Stimulated activated CD4-positive, alpha-beta T cell treated with anti-CD3 and anti-CD28 coated beads, Interleukin-1b, Interleukin-23, amount 100 ng/mL, for 24 hours (primary cell): ENCODE measurements at regions not wholly inside any gene's neighbourhood (a gene's known extent, or its start where the extent isn't known, plus 50 kb on each side); places are given as distances from the start of the nearest gene placed in this dataset.
"Not testable (repeated sequence)": the region's sequence is repeated elsewhere in the genome, so short reads cannot be mapped to it uniquely, and the experiment has no call there.

Source experiments
- DNase-seq, 4 experiments: peaks; one replicate each; pipeline ENCODE4 v3.0.0-alpha.2; 2020; ENCODE audit warnings: low read depth in 4 of 4, low spot score in 1 of 4

DNA sequence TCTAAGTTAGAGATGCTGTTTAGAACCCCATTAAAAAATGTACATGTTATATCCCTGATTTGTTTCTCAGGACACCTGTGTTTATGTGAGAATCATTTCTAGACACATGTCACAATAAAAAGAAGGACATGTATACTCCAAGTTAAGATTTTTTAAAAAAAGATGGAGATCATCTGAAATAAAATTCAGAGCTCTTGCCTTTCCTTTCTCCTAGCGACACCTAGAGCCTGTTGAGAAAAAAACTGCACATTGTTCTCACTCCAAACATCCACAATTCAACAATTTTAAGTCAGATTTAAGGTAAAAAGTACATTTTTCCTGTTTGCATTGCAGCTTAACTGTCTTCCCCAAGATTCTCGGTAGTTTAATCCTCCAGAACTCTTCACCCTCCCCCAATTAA is 171.8 kb downstream of the ATP6V0E2 start:
- DNase-seq = not testable (repeated sequence)

GRCh38 chr7:150046290-150047194 is 172.8 kb downstream of the ATP6V0E2 start:
- DNase-seq = not testable (repeated sequence)

- not testable (repeated sequence) for DNase-seq
These were observed 173.6 kb downstream of the ATP6V0E2 start for GRCh38 chr7:150047329-150047728.

DNA sequence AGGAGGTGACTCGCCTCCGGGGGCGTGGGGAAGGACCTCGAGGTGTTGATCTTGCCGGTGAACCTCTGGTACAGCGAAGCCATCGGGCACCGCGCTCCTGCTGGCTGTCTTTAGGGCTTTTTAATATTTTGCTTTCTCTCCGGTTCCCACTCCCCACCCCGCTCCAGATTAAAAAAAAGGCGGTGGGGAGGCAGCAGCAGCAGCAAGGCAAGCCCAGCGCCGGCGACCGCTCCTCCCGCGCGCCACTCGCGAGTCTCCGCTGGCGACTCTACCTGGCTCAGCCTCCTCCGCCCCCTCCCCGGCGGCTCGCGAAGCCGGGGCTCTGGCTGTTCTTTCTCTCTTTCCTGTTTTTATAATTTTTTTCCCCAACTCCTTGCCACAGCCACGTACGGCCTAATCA is 174.0 kb downstream of the ATP6V0E2 start:
- not testable (repeated sequence) for DNase-seq

DNA sequence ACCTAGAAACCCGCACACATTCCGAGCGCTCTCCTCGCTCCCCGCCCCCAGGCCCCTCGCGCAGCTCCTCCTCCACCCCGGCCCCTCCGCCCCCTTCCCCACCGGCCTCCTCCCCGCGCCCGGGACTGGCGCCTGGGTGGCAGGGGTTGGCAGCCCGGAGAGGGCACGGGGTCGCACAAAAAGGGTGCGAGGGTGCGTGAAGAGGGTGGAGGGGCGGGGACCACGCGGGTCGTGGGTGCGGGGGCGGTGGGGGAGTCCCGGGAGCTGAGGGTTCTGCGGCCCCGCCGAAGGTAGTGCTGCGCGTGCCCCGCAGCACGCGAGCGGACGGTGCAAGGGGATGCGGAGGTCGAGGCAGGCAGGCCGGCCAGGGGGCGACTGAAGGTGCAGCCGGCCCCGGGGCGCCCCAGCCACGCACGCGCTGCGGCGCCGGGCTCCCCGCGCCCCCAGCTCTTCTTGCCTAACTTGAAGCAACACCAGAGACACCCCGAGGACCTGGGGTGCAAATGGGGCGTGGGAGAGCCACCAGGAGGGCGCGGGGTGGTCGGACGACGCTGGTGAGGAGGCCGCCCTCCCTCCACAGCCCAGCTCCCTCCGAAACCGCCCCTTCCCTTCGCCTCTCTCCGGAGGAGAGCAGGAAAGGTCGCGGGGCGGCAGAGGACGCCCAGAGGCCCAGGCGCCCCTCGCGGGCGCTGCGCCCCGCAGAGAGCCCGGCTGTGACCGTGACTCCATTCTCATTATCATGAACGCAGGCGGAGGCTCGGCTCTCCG is 174.7 kb downstream of the ATP6V0E2 start:
- DNase-seq = not testable (repeated sequence)

GRCh38 chr7:150049012-150049655 is 175.4 kb downstream of the ATP6V0E2 start:
- not testable (repeated sequence) for DNase-seq

- DNase-seq = not testable (repeated sequence)
These were observed 179.6 kb downstream of the ATP6V0E2 start for GRCh38 chr7:150053396-150053795.

DNA sequence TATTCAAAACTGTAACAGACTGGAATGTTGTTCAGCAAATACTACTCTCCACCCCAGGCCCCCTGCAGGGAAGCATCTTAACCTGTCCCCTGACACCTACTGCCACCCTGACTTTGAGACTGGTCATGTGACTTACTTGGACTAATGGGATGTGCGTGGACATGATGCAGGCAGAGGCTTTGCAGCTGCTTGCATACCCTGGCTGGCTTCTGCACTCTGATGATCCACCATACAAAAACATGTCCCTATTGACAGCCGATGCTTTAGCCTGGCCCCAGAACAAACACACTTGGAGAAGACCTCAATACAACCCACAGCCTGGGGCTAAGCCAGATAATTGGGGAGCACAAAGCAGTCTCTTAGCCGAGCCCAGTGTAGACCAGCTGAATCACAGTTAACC is 180.5 kb downstream of the ATP6V0E2 start:
- not testable (repeated sequence) for DNase-seq

DNA sequence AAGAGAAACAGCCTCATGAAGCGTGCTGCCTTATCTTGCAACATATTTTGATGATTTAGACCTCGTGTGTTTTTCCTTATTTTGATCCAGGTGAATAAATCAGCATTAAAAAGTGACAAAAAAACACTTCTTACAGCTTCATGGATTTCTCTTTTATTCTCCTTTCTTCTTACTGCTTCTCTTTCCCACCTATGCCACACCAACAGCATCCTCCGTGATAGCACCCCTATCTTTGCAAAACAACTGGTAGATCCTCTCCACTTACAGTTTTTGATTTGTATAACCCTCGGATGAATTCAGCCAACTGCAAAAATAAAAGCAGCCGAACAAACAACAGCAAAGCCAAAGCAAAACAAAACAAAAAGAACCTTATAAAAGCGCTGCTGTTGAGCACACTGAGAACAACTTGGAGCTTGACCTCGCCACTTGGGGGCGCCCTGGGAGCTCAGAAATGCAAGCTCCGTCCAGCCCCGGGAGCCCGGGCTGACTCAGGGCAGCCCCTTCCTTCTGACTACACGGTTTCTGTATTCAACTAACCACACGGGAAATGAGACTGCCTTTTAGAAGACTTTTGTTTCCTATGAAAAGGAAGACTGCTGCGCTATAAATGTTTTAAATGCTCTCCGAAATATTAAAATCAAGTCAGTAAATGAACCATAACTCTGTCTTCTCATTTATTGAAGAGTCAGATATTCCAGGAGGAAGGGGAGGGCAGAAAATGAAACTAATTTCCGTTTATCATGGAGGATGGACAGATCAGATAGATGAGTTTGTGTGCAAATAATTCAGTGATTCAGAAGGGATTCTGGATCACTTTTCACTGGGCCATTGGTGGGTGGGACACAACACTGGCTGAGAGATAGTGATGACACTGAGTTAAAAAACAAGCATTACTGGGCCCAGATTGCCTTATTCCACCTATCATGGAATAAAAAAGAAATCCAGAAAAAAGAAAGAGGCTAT is 186.8 kb downstream of the ATP6V0E2 start:
- DNase-seq = peak; percentile 75 to 87 (median 82)

- DNase-seq = not testable (repeated sequence)
These were observed 189.4 kb downstream of the ATP6V0E2 start for GRCh38 chr7:150063195-150063594.

DNA sequence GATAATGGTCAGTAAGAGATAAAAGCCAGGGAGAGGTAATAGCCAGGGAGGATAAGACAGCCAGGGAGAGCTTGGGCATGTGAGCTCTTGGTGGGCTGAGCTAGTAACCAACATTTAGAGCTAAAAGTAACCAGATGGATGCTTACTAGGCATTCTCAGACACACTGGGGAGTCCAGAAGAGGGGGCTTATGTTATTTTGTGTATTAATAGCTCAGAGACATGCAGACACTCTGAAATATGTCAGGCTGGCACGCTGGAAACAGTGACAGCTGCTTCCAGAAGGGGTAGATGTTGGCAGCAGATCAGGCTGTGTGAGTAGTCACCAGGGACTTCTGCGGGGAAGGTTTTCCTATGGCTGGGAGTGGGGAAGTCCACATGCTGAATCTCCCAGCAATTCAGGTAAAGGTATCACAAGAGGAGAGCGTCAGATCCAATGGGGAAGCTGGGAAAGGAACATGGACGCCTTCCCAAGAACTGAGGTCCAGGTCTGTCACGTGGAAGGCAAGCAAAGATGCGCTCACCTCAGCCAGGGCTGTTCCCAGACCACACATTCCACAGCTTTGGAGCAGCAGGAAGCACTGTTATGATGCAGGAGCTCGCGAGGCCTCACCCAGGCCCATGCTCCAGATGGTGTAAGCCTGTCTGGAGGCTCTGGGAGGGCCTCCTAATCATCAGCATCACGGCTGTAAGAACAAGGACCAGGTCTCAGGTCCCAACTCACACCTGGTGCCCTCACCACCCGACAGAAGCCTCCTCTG is 196.0 kb downstream of the ATP6V0E2 start:
- DNase-seq = not testable (repeated sequence)

- DNase-seq = not testable (repeated sequence)
These were observed 203.8 kb downstream of the ATP6V0E2 start for GRCh38 chr7:150077543-150077942.

DNA sequence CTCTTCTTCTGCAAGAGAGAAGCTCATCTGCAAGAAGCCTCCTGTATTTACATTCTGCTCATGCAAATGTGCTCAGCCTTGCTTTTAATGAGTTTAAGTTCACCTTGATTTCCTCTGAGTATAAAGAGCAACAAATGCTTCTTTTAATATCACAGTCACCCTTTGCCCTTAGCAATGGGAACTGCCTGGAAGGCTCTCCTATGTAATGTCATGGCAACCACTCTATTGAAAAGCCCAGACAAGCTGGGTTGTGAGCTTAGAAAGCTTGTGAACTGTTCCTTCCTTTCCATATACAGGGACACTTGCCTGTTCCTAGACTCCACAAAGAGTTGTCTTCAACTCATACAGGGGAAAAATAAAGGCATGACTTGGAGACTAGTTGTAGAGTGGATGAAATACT is 208.1 kb downstream of the ATP6V0E2 start:
- not testable (repeated sequence) for DNase-seq

DNA sequence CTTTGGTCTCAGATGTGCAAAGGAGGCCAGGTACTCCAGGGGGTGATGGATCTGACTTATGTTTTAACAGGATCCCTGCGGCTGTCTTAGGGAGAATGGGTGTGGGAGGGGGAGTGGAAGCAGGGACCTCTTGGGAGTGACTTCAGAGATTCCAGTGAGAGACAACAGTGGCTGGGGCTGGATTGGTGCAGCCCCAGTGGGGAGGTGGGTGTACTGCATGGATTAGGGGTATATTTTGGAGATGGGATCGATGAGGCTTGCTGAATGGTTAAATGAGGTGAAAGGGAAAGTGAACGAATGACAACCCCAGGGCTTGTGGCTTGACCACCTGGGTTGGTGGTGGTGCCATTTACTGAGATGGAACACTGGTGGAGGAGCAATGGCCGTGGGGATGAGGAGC is 211.0 kb downstream of the ATP6V0E2 start:
- DNase-seq = not testable (repeated sequence)

DNA sequence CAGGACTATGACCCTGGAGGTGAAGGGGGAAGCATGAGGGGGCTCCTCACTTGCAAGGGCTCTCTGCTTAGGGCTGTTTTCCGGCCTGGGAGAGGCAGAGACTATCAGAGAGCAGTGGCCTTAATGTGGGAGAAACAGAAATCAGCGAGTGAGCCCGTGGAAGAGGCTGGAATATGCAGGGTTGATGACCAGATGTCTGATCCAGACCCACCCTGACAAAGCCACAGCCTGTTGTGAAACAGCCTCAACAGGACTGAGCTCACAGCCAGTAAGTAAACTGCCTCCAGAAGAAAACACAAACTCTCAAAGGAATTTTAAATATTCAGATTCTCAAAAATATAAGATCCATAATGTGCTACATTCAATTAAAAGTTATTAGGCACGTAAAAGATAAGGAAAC is 213.7 kb downstream of the ATP6V0E2 start:
- not testable (repeated sequence) for DNase-seq

GRCh38 chr7:150089139-150089538 is 215.4 kb downstream of the ATP6V0E2 start:
- not testable (repeated sequence) for DNase-seq

- not testable (repeated sequence) for DNase-seq
These were observed 217.0 kb downstream of the ATP6V0E2 start for GRCh38 chr7:150090776-150091175.

DNA sequence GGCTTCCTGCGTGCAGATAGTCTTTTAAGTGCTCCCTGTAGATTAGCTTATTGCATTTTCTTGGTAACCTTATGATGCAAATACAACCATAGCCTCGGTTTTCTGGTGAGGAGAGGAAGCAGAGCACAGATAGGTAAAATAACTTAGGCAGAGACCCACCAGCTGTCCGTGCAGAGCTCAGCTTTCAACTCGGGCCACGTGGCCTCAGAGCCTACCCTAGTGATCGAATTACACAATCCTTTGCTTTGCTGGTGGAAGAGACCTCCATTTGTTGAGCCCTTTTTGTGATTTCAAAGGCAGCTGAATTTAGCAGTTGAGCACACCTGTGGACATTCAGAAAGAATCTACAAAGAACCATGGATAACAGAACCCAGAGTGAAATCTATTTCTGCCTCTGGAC is 220.1 kb downstream of the ATP6V0E2 start:
- DNase-seq = not testable (repeated sequence)

DNA sequence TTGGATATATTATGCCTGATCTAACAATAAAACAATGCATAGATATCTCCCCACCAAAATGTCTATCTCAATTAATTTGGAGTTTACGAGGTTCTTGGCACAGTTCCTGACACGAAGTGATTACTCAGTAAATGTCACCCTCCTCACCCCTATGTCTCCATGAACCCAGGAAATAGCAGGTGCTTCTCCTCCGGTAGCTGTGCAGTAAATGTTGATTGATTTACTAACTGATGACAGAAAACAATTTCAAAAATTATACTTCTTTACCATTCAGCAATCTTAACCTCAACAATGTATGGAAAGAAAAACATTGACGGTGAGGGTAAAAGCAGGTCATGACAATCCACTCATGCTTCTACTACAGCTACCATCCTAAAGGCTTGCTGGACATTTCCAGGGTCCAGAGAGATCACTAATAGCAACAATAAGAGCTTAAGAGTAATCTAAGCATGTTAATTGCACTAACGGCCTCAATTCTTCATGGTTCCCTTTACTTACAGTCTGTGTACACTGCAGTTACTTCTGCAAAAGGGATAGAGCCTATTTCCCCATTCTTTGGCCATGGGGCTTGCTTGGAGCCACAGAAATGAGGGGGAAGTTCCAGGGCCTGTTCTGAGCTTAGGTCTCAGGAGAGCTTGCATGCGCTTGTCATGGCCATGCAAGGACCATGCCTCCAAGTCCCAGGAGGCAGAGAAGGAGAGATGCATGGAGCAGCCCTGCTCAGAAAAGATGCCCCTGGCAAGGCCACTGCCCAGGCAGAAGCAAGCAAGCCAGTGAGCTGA is 222.6 kb downstream of the ATP6V0E2 start:
- not testable (repeated sequence) for DNase-seq
